ENCODE measurements at regions not wholly inside any gene's neighbourhood (a gene's known extent, or its start where the extent isn't known, plus 50 kb on each side); places are given as distances from the start of the nearest gene placed in this dataset.

DNA sequence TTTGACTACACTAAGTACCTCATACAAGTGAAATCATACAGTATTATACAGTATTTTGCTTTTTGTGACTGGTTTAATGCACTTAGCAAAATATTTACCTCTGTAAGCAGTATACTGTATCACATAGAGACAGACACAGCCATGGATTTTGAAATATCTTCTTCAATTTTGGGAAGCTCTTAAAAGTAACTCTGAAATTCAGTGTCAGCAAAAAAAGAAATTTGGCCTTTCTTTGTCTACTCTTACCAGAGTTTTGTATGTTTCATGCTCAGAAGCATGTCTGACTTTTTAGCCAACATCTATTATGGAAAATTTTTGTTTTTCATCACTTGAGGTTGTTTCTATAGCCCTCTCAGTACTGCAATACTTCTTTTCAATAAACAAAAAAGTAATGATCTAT is 1102.2 kb downstream of the TRHDE start:
- no TSS peak for BruUV-seq (replicated peaks)
- in situ Hi-C loops (cut with HindIII; ENCODE audit: low pct_unique_long_range_greater_than_20kb, low sequenced_read_pairs) (no loop called here), intact Hi-C loops (cut with micrococcal nuclease; ENCODE audit: unreplicated experiment) (no loop called here)
- no peak for DNase-seq (ENCODE audit: low read depth, low spot score)
- TF ChIP-seq SIN3A (IDR thresholded peaks at IDR 0.05; ENCODE audit: borderline replicate concordance, insufficient read depth, low read depth, low read length) (no peak), POLR2AphosphoS5 (IDR thresholded peaks at IDR 0.05; ENCODE audit: low read depth, low read length) (no peak)
- TF ChIP-seq, protein P1, sequence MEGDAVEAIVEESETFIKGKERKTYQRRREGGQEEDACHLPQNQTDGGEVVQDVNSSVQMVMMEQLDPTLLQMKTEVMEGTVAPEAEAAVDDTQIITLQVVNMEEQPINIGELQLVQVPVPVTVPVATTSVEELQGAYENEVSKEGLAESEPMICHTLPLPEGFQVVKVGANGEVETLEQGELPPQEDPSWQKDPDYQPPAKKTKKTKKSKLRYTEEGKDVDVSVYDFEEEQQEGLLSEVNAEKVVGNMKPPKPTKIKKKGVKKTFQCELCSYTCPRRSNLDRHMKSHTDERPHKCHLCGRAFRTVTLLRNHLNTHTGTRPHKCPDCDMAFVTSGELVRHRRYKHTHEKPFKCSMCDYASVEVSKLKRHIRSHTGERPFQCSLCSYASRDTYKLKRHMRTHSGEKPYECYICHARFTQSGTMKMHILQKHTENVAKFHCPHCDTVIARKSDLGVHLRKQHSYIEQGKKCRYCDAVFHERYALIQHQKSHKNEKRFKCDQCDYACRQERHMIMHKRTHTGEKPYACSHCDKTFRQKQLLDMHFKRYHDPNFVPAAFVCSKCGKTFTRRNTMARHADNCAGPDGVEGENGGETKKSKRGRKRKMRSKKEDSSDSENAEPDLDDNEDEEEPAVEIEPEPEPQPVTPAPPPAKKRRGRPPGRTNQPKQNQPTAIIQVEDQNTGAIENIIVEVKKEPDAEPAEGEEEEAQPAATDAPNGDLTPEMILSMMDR (IDR thresholded peaks at IDR 0.05): no peak
- H3K9me3 ChIP-seq (ENCODE audit: control insufficient read depth, insufficient read depth, low read depth, low read length): no peaks in the 10 kb centered on the region; the same call in 1 of the 2 replicates
- H3K36me3 ChIP-seq (ENCODE audit: control insufficient read depth, insufficient read depth, low read length): no peaks in the 10 kb centered on the region
- H3K4me3 ChIP-seq (ENCODE audit: low read depth in 2 of 2, low read length in 2 of 2): no peak overlapping the region
- H3K4me1 ChIP-seq (ENCODE audit: control insufficient read depth, insufficient read depth, low read length): no peaks in the 10 kb centered on the region
- no peak for ATAC-seq
- ChIA-PET CTCF (no interaction called here), POLR2A (no interaction called here)
- no peak overlapping the region for H3K27ac ChIP-seq (ENCODE audit: low read length)
- no peaks in the 10 kb centered on the region for H3K27me3 ChIP-seq (ENCODE audit: control insufficient read depth, insufficient read depth, low read length)

DNA sequence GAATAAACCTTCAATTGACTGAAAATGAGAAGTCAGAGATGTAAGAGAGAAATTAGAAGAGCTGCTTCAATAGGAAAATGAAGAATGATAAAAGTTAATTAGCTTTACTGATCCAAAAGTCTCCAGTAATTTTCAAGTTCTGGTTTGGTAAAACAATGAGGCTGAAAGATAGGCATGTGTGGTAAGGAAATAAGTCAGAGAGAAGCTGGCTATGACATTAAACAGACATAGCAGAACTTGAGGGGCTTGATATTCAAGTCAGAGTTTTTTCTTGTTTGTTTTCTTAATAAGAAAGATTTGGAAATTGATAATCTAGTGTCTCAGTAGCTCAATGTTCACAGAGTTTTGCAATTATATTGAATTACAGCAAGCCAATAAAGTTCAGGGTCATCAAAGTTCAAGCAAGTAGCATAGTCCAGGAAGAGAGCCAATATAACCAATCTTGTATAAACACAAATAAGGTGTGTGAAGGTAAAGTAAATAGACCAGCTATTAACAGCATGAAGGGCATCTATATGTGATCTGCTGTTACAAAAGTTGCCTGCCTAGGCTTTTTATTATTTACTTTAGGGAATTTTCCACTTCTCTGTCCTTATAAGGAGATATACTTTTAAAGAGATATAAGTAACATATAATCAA is 1111.5 kb downstream of the TRHDE start:
- Histone ChIP-seq H3K27me3 (ENCODE audit: control insufficient read depth, insufficient read depth, low read length) (no peaks in the 10 kb centered on the region), H3K36me3 (ENCODE audit: control insufficient read depth, insufficient read depth, low read length) (no peaks in the 10 kb centered on the region), H3K4me1 (ENCODE audit: control insufficient read depth, insufficient read depth, low read length) (no peaks in the 10 kb centered on the region), H3K4me3 (ENCODE audit: low read depth in 2 of 2, low read length in 2 of 2) (no peak overlapping the region), H3K27ac (ENCODE audit: low read length) (no peak overlapping the region), H3K9me3 (ENCODE audit: control insufficient read depth, insufficient read depth, low read depth, low read length) (no peaks in the 10 kb centered on the region; the same call in 1 of the 2 replicates)
- BruUV-seq (replicated peaks): no TSS peak
- ATAC-seq (no peak), DNase-seq (ENCODE audit: low read depth, low spot score) (no peak)
- TF ChIP-seq SIN3A (IDR thresholded peaks at IDR 0.05; ENCODE audit: borderline replicate concordance, insufficient read depth, low read depth, low read length) (no peak), TCF7L2 (IDR thresholded peaks at IDR 0.05; ENCODE audit: low read depth, low read length) (0 out of 2 replicates have a peak, but pooled peaks have one; percentile 37), POLR2AphosphoS5 (IDR thresholded peaks at IDR 0.05; ENCODE audit: low read depth, low read length) (peak; percentile 43; the same call in 1 of the 2 replicates)
- TF ChIP-seq, protein P1 (IDR thresholded peaks at IDR 0.05): no peak
- CTCF ChIA-PET: no interaction called here
- POLR2A ChIA-PET: no interaction called here
- intact Hi-C loops (cut with micrococcal nuclease; ENCODE audit: unreplicated experiment) (no loop called here), in situ Hi-C loops (cut with HindIII; ENCODE audit: low pct_unique_long_range_greater_than_20kb, low sequenced_read_pairs) (no loop called here)

DNA sequence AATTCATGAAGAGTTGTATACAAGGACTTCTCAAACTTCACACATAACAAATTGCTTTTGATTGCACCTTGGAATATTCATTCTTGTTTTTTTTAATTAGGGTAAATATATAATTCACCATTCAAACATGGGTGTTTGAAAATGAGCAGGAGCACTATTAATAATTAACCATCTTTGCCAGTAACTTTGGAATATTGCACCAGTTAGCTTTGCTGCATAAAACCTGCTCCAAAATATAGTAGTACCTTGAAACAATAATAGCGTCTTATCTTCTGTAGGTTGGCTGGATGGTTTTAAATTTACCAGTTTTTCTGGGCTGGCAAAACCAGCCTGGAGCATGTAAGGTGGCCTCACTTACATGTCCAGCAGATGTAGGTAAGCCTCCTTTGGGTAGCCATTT is 1112.4 kb downstream of the TRHDE start:
- Histone ChIP-seq H3K4me3 (ENCODE audit: low read depth in 2 of 2, low read length in 2 of 2) (no peak overlapping the region), H3K27ac (ENCODE audit: low read length) (no peak overlapping the region), H3K9me3 (ENCODE audit: control insufficient read depth, insufficient read depth, low read depth, low read length) (no peaks in the 10 kb centered on the region), H3K27me3 (ENCODE audit: control insufficient read depth, insufficient read depth, low read length) (no peaks in the 10 kb centered on the region), H3K4me1 (ENCODE audit: control insufficient read depth, insufficient read depth, low read length) (no peaks in the 10 kb centered on the region), H3K36me3 (ENCODE audit: control insufficient read depth, insufficient read depth, low read length) (no peaks in the 10 kb centered on the region)
- no TSS peak for BruUV-seq (replicated peaks)
- ChIA-PET POLR2A (no interaction called here), CTCF (no interaction called here)
- ATAC-seq (no peak), DNase-seq (ENCODE audit: low read depth, low spot score) (no peak)
- in situ Hi-C loops (cut with HindIII; ENCODE audit: low pct_unique_long_range_greater_than_20kb, low sequenced_read_pairs) (no loop called here), intact Hi-C loops (cut with micrococcal nuclease; ENCODE audit: unreplicated experiment) (no loop called here)
- TF ChIP-seq POLR2AphosphoS5 (IDR thresholded peaks at IDR 0.05; ENCODE audit: low read depth, low read length) (no peak), TCF7L2 (IDR thresholded peaks at IDR 0.05; ENCODE audit: low read depth, low read length) (no peak), SIN3A (IDR thresholded peaks at IDR 0.05; ENCODE audit: borderline replicate concordance, insufficient read depth, low read depth, low read length) (no peak)
- TF ChIP-seq, protein P2, sequence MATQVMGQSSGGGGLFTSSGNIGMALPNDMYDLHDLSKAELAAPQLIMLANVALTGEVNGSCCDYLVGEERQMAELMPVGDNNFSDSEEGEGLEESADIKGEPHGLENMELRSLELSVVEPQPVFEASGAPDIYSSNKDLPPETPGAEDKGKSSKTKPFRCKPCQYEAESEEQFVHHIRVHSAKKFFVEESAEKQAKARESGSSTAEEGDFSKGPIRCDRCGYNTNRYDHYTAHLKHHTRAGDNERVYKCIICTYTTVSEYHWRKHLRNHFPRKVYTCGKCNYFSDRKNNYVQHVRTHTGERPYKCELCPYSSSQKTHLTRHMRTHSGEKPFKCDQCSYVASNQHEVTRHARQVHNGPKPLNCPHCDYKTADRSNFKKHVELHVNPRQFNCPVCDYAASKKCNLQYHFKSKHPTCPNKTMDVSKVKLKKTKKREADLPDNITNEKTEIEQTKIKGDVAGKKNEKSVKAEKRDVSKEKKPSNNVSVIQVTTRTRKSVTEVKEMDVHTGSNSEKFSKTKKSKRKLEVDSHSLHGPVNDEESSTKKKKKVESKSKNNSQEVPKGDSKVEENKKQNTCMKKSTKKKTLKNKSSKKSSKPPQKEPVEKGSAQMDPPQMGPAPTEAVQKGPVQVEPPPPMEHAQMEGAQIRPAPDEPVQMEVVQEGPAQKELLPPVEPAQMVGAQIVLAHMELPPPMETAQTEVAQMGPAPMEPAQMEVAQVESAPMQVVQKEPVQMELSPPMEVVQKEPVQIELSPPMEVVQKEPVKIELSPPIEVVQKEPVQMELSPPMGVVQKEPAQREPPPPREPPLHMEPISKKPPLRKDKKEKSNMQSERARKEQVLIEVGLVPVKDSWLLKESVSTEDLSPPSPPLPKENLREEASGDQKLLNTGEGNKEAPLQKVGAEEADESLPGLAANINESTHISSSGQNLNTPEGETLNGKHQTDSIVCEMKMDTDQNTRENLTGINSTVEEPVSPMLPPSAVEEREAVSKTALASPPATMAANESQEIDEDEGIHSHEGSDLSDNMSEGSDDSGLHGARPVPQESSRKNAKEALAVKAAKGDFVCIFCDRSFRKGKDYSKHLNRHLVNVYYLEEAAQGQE (IDR thresholded peaks at IDR 0.05; ENCODE audit: insufficient read depth in 1 of 2, low read depth in 2 of 2, low read length in 1 of 2): no peak
- TF ChIP-seq, protein P1 (IDR thresholded peaks at IDR 0.05): no peak

All from Panc1 (cell line).